ENCODE measurements at regions not wholly inside any gene's neighbourhood (a gene's known extent, or its start where the extent isn't known, plus 50 kb on each side); places are given as distances from the start of the nearest gene placed in this dataset.

- DNase-seq = no peak
- Histone ChIP-seq H3K4me1 (peaks cover 0 to 7% (median 0%) of the 10 kb centered on the region in 4 donors), H3K9me3 (no peaks in the 10 kb centered on the region), H3K36me3 (no peaks in the 10 kb centered on the region), H3K27me3 (no peaks in the 10 kb centered on the region), H3K27ac (no peak overlapping the region), H3K4me3 (no peak overlapping the region)
- no peak for TF ChIP-seq POLR2AphosphoS5 (IDR thresholded peaks at IDR 0.05)
- TF ChIP-seq POLR2A (IDR thresholded peaks at IDR 0.05) = no peak
- TF ChIP-seq CTCF (IDR thresholded peaks at IDR 0.05) = no peak
- WGBS, 5 donors = 64 to 83% (median 75%) methylated on average over 6 of the region's 6 CpGs
- intact Hi-C loops (cut with DNase I; ENCODE audit: low total_unique reads) = no loop called here
Observed at GRCh38 chr2:181396256-181397123, 60.7 kb upstream of the ITGA4 start.

- no peak for DNase-seq
- TF ChIP-seq POLR2A (IDR thresholded peaks at IDR 0.05) = no peak
- TF ChIP-seq EP300 (IDR thresholded peaks at IDR 0.05) = no peak
- no peak for TF ChIP-seq CTCF (IDR thresholded peaks at IDR 0.05)
- TF ChIP-seq POLR2AphosphoS5 (IDR thresholded peaks at IDR 0.05) = no peak
- no peaks in the 10 kb centered on the region for H3K36me3 ChIP-seq
- H3K4me3 ChIP-seq = no peak overlapping the region
- WGBS, 5 donors = 80 to 89% (median 84%) methylated on average over 4 of the region's 4 CpGs
- no peak overlapping the region for H3K27ac ChIP-seq
- no peaks in the 10 kb centered on the region for H3K27me3 ChIP-seq
- no peaks in the 10 kb centered on the region for H3K9me3 ChIP-seq
- H3K4me1 ChIP-seq = peaks cover 0 to 7% (median 0%) of the 10 kb centered on the region in 4 donors
- intact Hi-C loops (cut with DNase I; ENCODE audit: low total_unique reads) = no loop called here
Observed at GRCh38 chr2:181397331-181397730, 59.9 kb upstream of the ITGA4 start.

- 59 to 82% (median 74%) methylated on average over 1 of the region's 1 CpG for WGBS, 5 donors
- Histone ChIP-seq H3K27me3 (no peaks in the 10 kb centered on the region), H3K4me1 (peaks cover 0 to 7% (median 0%) of the 10 kb centered on the region in 4 donors), H3K9me3 (no peaks in the 10 kb centered on the region), H3K27ac (no peak overlapping the region), H3K36me3 (no peaks in the 10 kb centered on the region), H3K4me3 (no peak overlapping the region)
- no peak for DNase-seq
- intact Hi-C loops (cut with DNase I; ENCODE audit: low total_unique reads) = no loop called here
- TF ChIP-seq POLR2A (IDR thresholded peaks at IDR 0.05) (no peak), CTCF (IDR thresholded peaks at IDR 0.05) (no peak), POLR2AphosphoS5 (IDR thresholded peaks at IDR 0.05) (no peak), EP300 (IDR thresholded peaks at IDR 0.05) (no peak)
Observed at GRCh38 chr2:181398000-181398399, 59.2 kb upstream of the ITGA4 start.

GRCh38 chr2:181399027-181399426, 58.2 kb upstream of the ITGA4 start:
- Histone ChIP-seq H3K36me3 (no peaks in the 10 kb centered on the region), H3K4me3 (no peak overlapping the region), H3K27me3 (no peaks in the 10 kb centered on the region), H3K9me3 (no peaks in the 10 kb centered on the region), H3K27ac (no peak overlapping the region), H3K4me1 (no peaks in the 10 kb centered on the region)
- DNase-seq = no peak
- TF ChIP-seq EP300 (IDR thresholded peaks at IDR 0.05) = no peak
- TF ChIP-seq POLR2A (IDR thresholded peaks at IDR 0.05) = no peak
- no peak for TF ChIP-seq CTCF (IDR thresholded peaks at IDR 0.05)
- no peak for TF ChIP-seq POLR2AphosphoS5 (IDR thresholded peaks at IDR 0.05)
- 67 to 81% (median 73%) methylated on average over 4 of the region's 4 CpGs for WGBS, 5 donors
- intact Hi-C loops (cut with DNase I; ENCODE audit: low total_unique reads) = no loop called here

All from stomach (tissue), 8 donors.